Calu3 (cell line): ENCODE measurements at regions not wholly inside any gene's neighbourhood (a gene's known extent, or its start where the extent isn't known, plus 50 kb on each side); places are given as distances from the start of the nearest gene placed in this dataset.

Experiments
- BruUV-seq: library from RNA; stranded (reverse); fragments of 400-500 nt; replicated peaks from 2 replicates; lab custom pipeline; 2021; lab: Mats Ljungman, UMichigan
- CTCF ChIA-PET: fragments of 300-600 bp; sonication (Branson Sonifier 250); formaldehyde crosslinking; loops from one replicate; lab custom pipeline; 2022; ENCODE audit warnings: antibody characterized with exemption; lab: Charles Lee
- DNase-seq: peaks from one replicate; pipeline ENCODE4 v3.0.0; 2022
- H3K27ac Mint-ChIP-seq: one replicate; pipeline ENCODE4 v1.8.0; 2022; ENCODE audit warnings: mixed read lengths; ENCODE audit not compliant: unreplicated experiment
- H3K27me3 Mint-ChIP-seq: one replicate; pipeline ENCODE4 v1.8.0; 2022; ENCODE audit warnings: mixed read lengths; ENCODE audit not compliant: unreplicated experiment
- H3K36me3 Mint-ChIP-seq: one replicate; pipeline ENCODE4 v1.8.0; 2022; ENCODE audit warnings: mild to moderate bottlenecking, moderate library complexity, mixed read lengths; ENCODE audit not compliant: insufficient read depth, unreplicated experiment
- H3K4me1 Mint-ChIP-seq: one replicate; pipeline ENCODE4 v1.8.0; 2022; ENCODE audit warnings: mild to moderate bottlenecking, low read depth, mixed read lengths; ENCODE audit not compliant: unreplicated experiment
- H3K4me3 Mint-ChIP-seq: one replicate; pipeline ENCODE4 v1.8.0; 2022; ENCODE audit warnings: mild to moderate bottlenecking, low read depth, moderate library complexity, mixed read lengths; ENCODE audit not compliant: unreplicated experiment
- H3K9me3 Mint-ChIP-seq: one replicate; pipeline ENCODE4 v1.8.0; 2022; ENCODE audit warnings: low read depth, mixed read lengths; ENCODE audit not compliant: unreplicated experiment
- intact Hi-C: fragments of 100-400 bp; cut with micrococcal nuclease; formaldehyde crosslinking; loops from one replicate; pipeline ENCODE4 v1.10.0; 2022; ENCODE audit not compliant: unreplicated experiment
- TF ChIP-seq, protein P1 (sequence below): fragments of 200-600 bp; IDR thresholded peaks from one replicate; pipeline ENCODE4 v1.8.0; 2022; ENCODE audit warnings: antibody characterized with exemption; ENCODE audit not compliant: unreplicated experiment

- no peak overlapping the region for H3K4me3 Mint-ChIP-seq
- no peaks in the 10 kb centered on the region for H3K27me3 Mint-ChIP-seq
- H3K9me3 Mint-ChIP-seq: peaks cover 6% of the 10 kb centered on the region
- BruUV-seq: no TSS peak
- no peaks in the 10 kb centered on the region for H3K4me1 Mint-ChIP-seq
- CTCF ChIA-PET: no interaction called here
- H3K27ac Mint-ChIP-seq: no peak overlapping the region
- DNase-seq: no peak
- TF ChIP-seq, protein P1, sequence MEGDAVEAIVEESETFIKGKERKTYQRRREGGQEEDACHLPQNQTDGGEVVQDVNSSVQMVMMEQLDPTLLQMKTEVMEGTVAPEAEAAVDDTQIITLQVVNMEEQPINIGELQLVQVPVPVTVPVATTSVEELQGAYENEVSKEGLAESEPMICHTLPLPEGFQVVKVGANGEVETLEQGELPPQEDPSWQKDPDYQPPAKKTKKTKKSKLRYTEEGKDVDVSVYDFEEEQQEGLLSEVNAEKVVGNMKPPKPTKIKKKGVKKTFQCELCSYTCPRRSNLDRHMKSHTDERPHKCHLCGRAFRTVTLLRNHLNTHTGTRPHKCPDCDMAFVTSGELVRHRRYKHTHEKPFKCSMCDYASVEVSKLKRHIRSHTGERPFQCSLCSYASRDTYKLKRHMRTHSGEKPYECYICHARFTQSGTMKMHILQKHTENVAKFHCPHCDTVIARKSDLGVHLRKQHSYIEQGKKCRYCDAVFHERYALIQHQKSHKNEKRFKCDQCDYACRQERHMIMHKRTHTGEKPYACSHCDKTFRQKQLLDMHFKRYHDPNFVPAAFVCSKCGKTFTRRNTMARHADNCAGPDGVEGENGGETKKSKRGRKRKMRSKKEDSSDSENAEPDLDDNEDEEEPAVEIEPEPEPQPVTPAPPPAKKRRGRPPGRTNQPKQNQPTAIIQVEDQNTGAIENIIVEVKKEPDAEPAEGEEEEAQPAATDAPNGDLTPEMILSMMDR: no peak
- H3K36me3 Mint-ChIP-seq: no peaks in the 10 kb centered on the region
- intact Hi-C loops: no loop called here
These were observed 489.7 kb downstream of the SLCO4C1 start for GRCh38 chr5:101806410-101806809.

DNA sequence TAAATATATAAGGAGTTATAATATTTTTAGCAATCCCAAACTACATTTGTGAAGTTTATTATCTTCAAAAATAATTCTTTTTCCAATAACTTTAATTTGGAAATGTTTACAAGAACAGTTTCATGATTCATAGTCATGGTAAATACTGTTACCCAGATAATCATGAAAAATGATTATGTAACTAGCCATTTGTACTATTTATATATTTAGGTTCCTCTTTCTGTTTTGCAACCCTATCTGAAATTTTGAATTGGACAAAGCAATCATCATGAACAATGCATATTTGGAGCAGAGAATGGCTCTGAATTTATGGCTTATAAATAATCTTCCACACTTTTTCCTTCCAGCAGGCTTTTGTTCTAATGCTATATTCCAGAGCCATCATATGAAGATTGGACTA is 499.7 kb downstream of the SLCO4C1 start:
- Mint-ChIP-seq H3K27ac (no peak overlapping the region), H3K9me3 (peaks cover 8% of the 10 kb centered on the region), H3K4me3 (no peak overlapping the region), H3K4me1 (no peaks in the 10 kb centered on the region), H3K27me3 (no peaks in the 10 kb centered on the region), H3K36me3 (no peaks in the 10 kb centered on the region)
- CTCF ChIA-PET: no interaction called here
- BruUV-seq: no TSS peak
- TF ChIP-seq, protein P1: no peak
- no peak for DNase-seq
- intact Hi-C loops: no loop called here

DNA sequence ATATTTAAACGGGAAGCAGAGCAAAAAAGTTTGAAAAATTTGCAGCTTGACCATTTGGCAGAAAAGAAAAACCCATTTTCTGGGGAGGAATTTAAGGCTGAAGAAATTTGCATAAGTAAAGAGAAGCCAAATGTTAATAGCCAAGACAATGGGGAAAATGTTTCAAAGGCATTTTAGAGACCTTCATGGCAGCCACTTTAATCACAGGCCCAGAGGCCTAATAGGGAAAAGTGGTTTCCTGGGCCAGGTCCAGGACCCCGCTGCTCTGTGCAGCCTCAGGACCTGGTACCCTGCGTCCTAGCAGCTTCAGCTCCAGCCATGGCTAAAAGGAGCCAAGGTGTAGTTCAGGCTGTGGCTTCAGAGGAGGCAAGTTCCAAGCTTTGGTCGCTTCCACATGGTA is 507.3 kb downstream of the SLCO4C1 start:
- CTCF ChIA-PET: no interaction called here
- intact Hi-C loops: no loop called here
- no peak overlapping the region for H3K27ac Mint-ChIP-seq
- no peaks in the 10 kb centered on the region for H3K27me3 Mint-ChIP-seq
- no TSS peak for BruUV-seq
- no peaks in the 10 kb centered on the region for H3K4me1 Mint-ChIP-seq
- no peaks in the 10 kb centered on the region for H3K36me3 Mint-ChIP-seq
- TF ChIP-seq, protein P1: no peak
- no peak overlapping the region for H3K4me3 Mint-ChIP-seq
- H3K9me3 Mint-ChIP-seq: peaks cover 4% of the 10 kb centered on the region
- no peak for DNase-seq

DNA sequence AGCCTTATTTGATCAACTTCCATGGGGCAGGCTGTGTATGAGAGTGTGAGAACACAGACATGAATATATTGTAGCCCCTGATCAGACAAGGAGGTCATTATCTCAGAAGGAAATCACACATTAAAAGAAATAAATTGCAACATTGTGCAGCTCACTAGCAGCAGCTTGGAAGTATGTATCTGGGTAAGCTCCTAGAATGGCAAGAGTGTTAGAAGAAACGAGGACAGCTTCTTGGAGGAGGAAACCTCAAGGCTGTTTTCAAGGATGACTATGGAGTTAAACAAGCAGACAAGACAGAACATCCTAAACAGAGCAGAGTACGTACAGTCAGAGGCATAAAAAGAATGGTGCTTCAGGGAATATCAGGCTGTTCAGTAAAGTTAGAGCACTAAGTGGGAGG is 511.0 kb downstream of the SLCO4C1 start:
- Mint-ChIP-seq H3K27me3 (no peaks in the 10 kb centered on the region), H3K36me3 (no peaks in the 10 kb centered on the region), H3K27ac (no peak overlapping the region), H3K4me1 (no peaks in the 10 kb centered on the region), H3K9me3 (no peaks in the 10 kb centered on the region), H3K4me3 (no peak overlapping the region)
- no TSS peak for BruUV-seq
- DNase-seq: no peak
- CTCF ChIA-PET: no interaction called here
- intact Hi-C loops: no loop called here
- TF ChIP-seq, protein P1: no peak
